Activated CD4-positive, alpha-beta T cell treated with anti-CD3 and anti-CD28 coated beads, Interleukin-2, amount 10 ng/mL, durations not matched to agents 7 days and 5 days (primary cell): ENCODE measurements at regions not wholly inside any gene's neighbourhood (a gene's known extent, or its start where the extent isn't known, plus 50 kb on each side); places are given as distances from the start of the nearest gene placed in this dataset.
"Not testable (repeated sequence)": the region's sequence is repeated elsewhere in the genome, so short reads cannot be mapped to it uniquely, and the experiment has no call there.

ENCODE experiments used
- CTCF ChIA-PET: fragments of 350-600 bp; sonication (Branson Sonifier 250); formaldehyde crosslinking; loops from one replicate; lab custom pipeline; 2021; ENCODE audit warnings: antibody characterized with exemption; lab: Charles Lee
- POLR2A ChIA-PET: fragments of 350-600 bp; sonication (Branson Sonifier 250); formaldehyde crosslinking; loops from one replicate; lab custom pipeline; 2021; ENCODE audit warnings: antibody characterized with exemption; lab: Charles Lee
- DNase-seq: peaks from one replicate; pipeline ENCODE4 v3.0.0-alpha.2; 2020
- H3K27ac Mint-ChIP-seq: one replicate; pipeline ENCODE4 v1.8.0; 2021; ENCODE audit warnings: mild to moderate bottlenecking, moderate library complexity, mixed read lengths
- H3K27me3 Mint-ChIP-seq: one replicate; pipeline ENCODE4 v1.8.0; 2021; ENCODE audit warnings: mixed read lengths
- H3K36me3 Mint-ChIP-seq: one replicate; pipeline ENCODE4 v1.8.0; 2021; ENCODE audit warnings: low read depth, mixed read lengths
- H3K4me1 Mint-ChIP-seq: one replicate; pipeline ENCODE4 v1.8.0; 2021; ENCODE audit warnings: mixed read lengths
- H3K4me3 Mint-ChIP-seq: one replicate; pipeline ENCODE4 v1.8.0; 2021; ENCODE audit warnings: mild to moderate bottlenecking, moderate library complexity, mixed read lengths
- H3K9me3 Mint-ChIP-seq: one replicate; pipeline ENCODE4 v1.8.0; 2021; ENCODE audit warnings: mixed read lengths

GRCh38 chr14:82636426-82636825, 1102.8 kb upstream of the SEL1L start:
- no peak for DNase-seq
- Mint-ChIP-seq H3K36me3 (no peaks in the 10 kb centered on the region), H3K27ac (no peak overlapping the region), H3K9me3 (peaks cover 3% of the 10 kb centered on the region), H3K4me1 (no peaks in the 10 kb centered on the region), H3K27me3 (no peaks in the 10 kb centered on the region), H3K4me3 (no peak overlapping the region)
- CTCF ChIA-PET, result no interaction called here
- POLR2A ChIA-PET, result no interaction called here

- ChIA-PET CTCF (no interaction called here), POLR2A (no interaction called here)
- H3K4me3 Mint-ChIP-seq, result no peak overlapping the region
- H3K27me3 Mint-ChIP-seq, result no peaks in the 10 kb centered on the region
- no peaks in the 10 kb centered on the region for H3K36me3 Mint-ChIP-seq
- H3K9me3 Mint-ChIP-seq, result peaks cover 3% of the 10 kb centered on the region
- no peak overlapping the region for H3K27ac Mint-ChIP-seq
- no peaks in the 10 kb centered on the region for H3K4me1 Mint-ChIP-seq
- DNase-seq, result no peak
Observed at GRCh38 chr14:82641050-82641540, 1107.4 kb upstream of the SEL1L start.

GRCh38 chr14:82642425-82642824, 1108.8 kb upstream of the SEL1L start:
- Mint-ChIP-seq H3K27ac (peak overlapping the region; percentile 75), H3K4me3 (peak overlapping the region; percentile 74), H3K36me3 (no peaks in the 10 kb centered on the region), H3K27me3 (no peaks in the 10 kb centered on the region), H3K9me3 (peaks cover 3% of the 10 kb centered on the region), H3K4me1 (no peaks in the 10 kb centered on the region)
- CTCF ChIA-PET, result no interaction called here
- POLR2A ChIA-PET, result no interaction called here
- DNase-seq, result peak; percentile 21

- peaks cover 8% of the 10 kb centered on the region for H3K9me3 Mint-ChIP-seq
- H3K4me1 Mint-ChIP-seq, result no peaks in the 10 kb centered on the region
- no peak for DNase-seq
- H3K4me3 Mint-ChIP-seq, result no peak overlapping the region
- no peak overlapping the region for H3K27ac Mint-ChIP-seq
- ChIA-PET CTCF (no interaction called here), POLR2A (no interaction called here)
- no peaks in the 10 kb centered on the region for H3K36me3 Mint-ChIP-seq
- no peaks in the 10 kb centered on the region for H3K27me3 Mint-ChIP-seq
Observed at GRCh38 chr14:82647088-82647810, 1113.6 kb upstream of the SEL1L start.

GRCh38 chr14:82655770-82656169, 1122.1 kb upstream of the SEL1L start:
- no peaks in the 10 kb centered on the region for H3K27me3 Mint-ChIP-seq

GRCh38 chr14:82657186-82657675, 1123.6 kb upstream of the SEL1L start:
- ChIA-PET CTCF (no interaction called here), POLR2A (no interaction called here)
- Mint-ChIP-seq H3K9me3 (no peaks in the 10 kb centered on the region), H3K27ac (no peak overlapping the region), H3K36me3 (no peaks in the 10 kb centered on the region), H3K4me1 (no peaks in the 10 kb centered on the region), H3K4me3 (no peak overlapping the region), H3K27me3 (no peaks in the 10 kb centered on the region)
- DNase-seq, result no peak

More at GRCh38 chr14:82655770-82656169, 1122.1 kb upstream of the SEL1L start:
- Mint-ChIP-seq H3K36me3 (no peaks in the 10 kb centered on the region), H3K9me3 (peaks cover 2% of the 10 kb centered on the region), H3K4me1 (no peaks in the 10 kb centered on the region), H3K4me3 (no peak overlapping the region), H3K27ac (no peak overlapping the region)
- DNase-seq, result no peak
- CTCF ChIA-PET, result no interaction called here
- POLR2A ChIA-PET, result no interaction called here

- Mint-ChIP-seq H3K4me3 (no peak overlapping the region), H3K9me3 (no peaks in the 10 kb centered on the region), H3K27me3 (no peaks in the 10 kb centered on the region), H3K36me3 (no peaks in the 10 kb centered on the region), H3K4me1 (no peaks in the 10 kb centered on the region), H3K27ac (no peak overlapping the region)
- CTCF ChIA-PET, result no interaction called here
- no peak for DNase-seq
- POLR2A ChIA-PET, result no interaction called here
Observed at GRCh38 chr14:82661258-82661657, 1127.6 kb upstream of the SEL1L start.

GRCh38 chr14:82667006-82667405, 1133.4 kb upstream of the SEL1L start:
- Mint-ChIP-seq H3K4me1 (no peaks in the 10 kb centered on the region), H3K27me3 (no peaks in the 10 kb centered on the region), H3K27ac (no peak overlapping the region), H3K36me3 (no peaks in the 10 kb centered on the region), H3K4me3 (no peak overlapping the region), H3K9me3 (no peaks in the 10 kb centered on the region)
- ChIA-PET POLR2A (no interaction called here), CTCF (no interaction called here)
- no peak for DNase-seq

- ChIA-PET CTCF (no interaction called here), POLR2A (no interaction called here)
- Mint-ChIP-seq H3K27me3 (no peaks in the 10 kb centered on the region), H3K9me3 (no peaks in the 10 kb centered on the region), H3K36me3 (no peaks in the 10 kb centered on the region), H3K4me1 (no peaks in the 10 kb centered on the region), H3K27ac (no peak overlapping the region), H3K4me3 (no peak overlapping the region)
- DNase-seq, result no peak
Observed at GRCh38 chr14:82667501-82667900, 1133.8 kb upstream of the SEL1L start.

- Mint-ChIP-seq H3K9me3 (no peaks in the 10 kb centered on the region), H3K4me3 (no peak overlapping the region), H3K27me3 (no peaks in the 10 kb centered on the region), H3K36me3 (no peaks in the 10 kb centered on the region), H3K27ac (no peak overlapping the region), H3K4me1 (no peaks in the 10 kb centered on the region)
- no peak for DNase-seq
- ChIA-PET POLR2A (no interaction called here), CTCF (no interaction called here)
Observed at GRCh38 chr14:82676403-82676802, 1142.8 kb upstream of the SEL1L start.

- no peak for DNase-seq
- Mint-ChIP-seq H3K4me1 (no peaks in the 10 kb centered on the region), H3K4me3 (no peak overlapping the region), H3K27ac (no peak overlapping the region), H3K36me3 (no peaks in the 10 kb centered on the region), H3K9me3 (peaks cover 2% of the 10 kb centered on the region), H3K27me3 (no peaks in the 10 kb centered on the region)
- CTCF ChIA-PET, result no interaction called here
- POLR2A ChIA-PET, result no interaction called here
Observed at GRCh38 chr14:82689948-82690347, 1156.3 kb upstream of the SEL1L start.

GRCh38 chr14:82691191-82691590, 1157.5 kb upstream of the SEL1L start:
- DNase-seq, H3K4me3 Mint-ChIP-seq, H3K27ac Mint-ChIP-seq, H3K4me1 Mint-ChIP-seq, H3K27me3 Mint-ChIP-seq, H3K36me3 Mint-ChIP-seq, POLR2A ChIA-PET, H3K9me3 Mint-ChIP-seq, CTCF ChIA-PET: not testable (repeated sequence)

- H3K4me3 Mint-ChIP-seq, result no peak overlapping the region
- H3K9me3 Mint-ChIP-seq, result no peaks in the 10 kb centered on the region
- CTCF ChIA-PET, result no interaction called here
Observed at GRCh38 chr14:82694820-82695219, 1161.2 kb upstream of the SEL1L start.

GRCh38 chr14:82704218-82704617, 1170.6 kb upstream of the SEL1L start:
- POLR2A ChIA-PET, result no interaction called here
- CTCF ChIA-PET, result no interaction called here
- Mint-ChIP-seq H3K27ac (no peak overlapping the region), H3K36me3 (no peaks in the 10 kb centered on the region), H3K27me3 (no peaks in the 10 kb centered on the region), H3K9me3 (peaks cover 3% of the 10 kb centered on the region), H3K4me1 (no peaks in the 10 kb centered on the region), H3K4me3 (no peak overlapping the region)
- no peak for DNase-seq

More at GRCh38 chr14:82694820-82695219, 1161.2 kb upstream of the SEL1L start:
- POLR2A ChIA-PET, result no interaction called here
- H3K36me3 Mint-ChIP-seq, result no peaks in the 10 kb centered on the region
- no peak overlapping the region for H3K27ac Mint-ChIP-seq
- no peaks in the 10 kb centered on the region for H3K27me3 Mint-ChIP-seq
- H3K4me1 Mint-ChIP-seq, result no peaks in the 10 kb centered on the region
- DNase-seq, result no peak
